Calu3 (cell line): ENCODE measurements at regions not wholly inside any gene's neighbourhood (a gene's known extent, or its start where the extent isn't known, plus 50 kb on each side); places are given as distances from the start of the nearest gene placed in this dataset.
"Not testable (repeated sequence)": the region's sequence is repeated elsewhere in the genome, so short reads cannot be mapped to it uniquely, and the experiment has no call there.

ENCODE experiments used
- BruUV-seq: library from RNA; stranded (reverse); fragments of 400-500 nt; replicated peaks from 2 replicates; lab custom pipeline; 2021; lab: Mats Ljungman, UMichigan
- CTCF ChIA-PET: fragments of 300-600 bp; sonication (Branson Sonifier 250); formaldehyde crosslinking; loops from one replicate; lab custom pipeline; 2022; ENCODE audit warnings: antibody characterized with exemption; lab: Charles Lee
- DNase-seq: peaks from one replicate; pipeline ENCODE4 v3.0.0; 2022
- H3K27ac Mint-ChIP-seq: one replicate; pipeline ENCODE4 v1.8.0; 2022; ENCODE audit warnings: mixed read lengths; ENCODE audit not compliant: unreplicated experiment
- H3K27me3 Mint-ChIP-seq: one replicate; pipeline ENCODE4 v1.8.0; 2022; ENCODE audit warnings: mixed read lengths; ENCODE audit not compliant: unreplicated experiment
- H3K36me3 Mint-ChIP-seq: one replicate; pipeline ENCODE4 v1.8.0; 2022; ENCODE audit warnings: mild to moderate bottlenecking, moderate library complexity, mixed read lengths; ENCODE audit not compliant: insufficient read depth, unreplicated experiment
- H3K4me1 Mint-ChIP-seq: one replicate; pipeline ENCODE4 v1.8.0; 2022; ENCODE audit warnings: mild to moderate bottlenecking, low read depth, mixed read lengths; ENCODE audit not compliant: unreplicated experiment
- H3K4me3 Mint-ChIP-seq: one replicate; pipeline ENCODE4 v1.8.0; 2022; ENCODE audit warnings: mild to moderate bottlenecking, low read depth, moderate library complexity, mixed read lengths; ENCODE audit not compliant: unreplicated experiment
- H3K9me3 Mint-ChIP-seq: one replicate; pipeline ENCODE4 v1.8.0; 2022; ENCODE audit warnings: low read depth, mixed read lengths; ENCODE audit not compliant: unreplicated experiment
- CTCF ChIP-seq: fragments of 200-600 bp; IDR thresholded peaks from one replicate; pipeline ENCODE4 v1.8.0; 2022; ENCODE audit warnings: antibody characterized with exemption; ENCODE audit not compliant: unreplicated experiment
- intact Hi-C: fragments of 100-400 bp; cut with micrococcal nuclease; formaldehyde crosslinking; loops from one replicate; pipeline ENCODE4 v1.10.0; 2022; ENCODE audit not compliant: unreplicated experiment

GRCh38 chr13:106088085-106088484 is 447.4 kb downstream of the EFNB2 start:
- no peak for DNase-seq
- H3K36me3 Mint-ChIP-seq, result no peaks in the 10 kb centered on the region
- CTCF ChIA-PET, result no interaction called here
- H3K4me3 Mint-ChIP-seq, result no peak overlapping the region
- no peak overlapping the region for H3K27ac Mint-ChIP-seq
- no peak for TF ChIP-seq CTCF
- no peaks in the 10 kb centered on the region for H3K9me3 Mint-ChIP-seq
- no peaks in the 10 kb centered on the region for H3K27me3 Mint-ChIP-seq
- H3K4me1 Mint-ChIP-seq, result no peaks in the 10 kb centered on the region
- intact Hi-C loops, result no loop called here
- BruUV-seq, result no TSS peak

- no peaks in the 10 kb centered on the region for H3K4me1 Mint-ChIP-seq
Observed at GRCh38 chr13:106087201-106087600, 448.3 kb downstream of the EFNB2 start.

GRCh38 chr13:106083620-106084350 is 451.7 kb downstream of the EFNB2 start:
- CTCF ChIA-PET, result interaction anchor here (0.7 to 1.0 kb wide), 3 partner anchors 123 to 452 kb away, joined by 3 to 4 read pairs (median 4); no protein-coding TSS in a partner anchor
- no TSS peak for BruUV-seq
- no peaks in the 10 kb centered on the region for H3K4me1 Mint-ChIP-seq
- no peaks in the 10 kb centered on the region for H3K9me3 Mint-ChIP-seq
- peak; percentile 34 for DNase-seq
- no peak for TF ChIP-seq CTCF
- no peaks in the 10 kb centered on the region for H3K36me3 Mint-ChIP-seq
- no peak overlapping the region for H3K4me3 Mint-ChIP-seq
- no peak overlapping the region for H3K27ac Mint-ChIP-seq
- no peaks in the 10 kb centered on the region for H3K27me3 Mint-ChIP-seq
- intact Hi-C loops, result loop anchor here (5.0 kb wide), 1 partner anchor 449 kb away; no protein-coding TSS in a partner anchor

More at GRCh38 chr13:106087201-106087600, 448.3 kb downstream of the EFNB2 start:
- H3K4me3 Mint-ChIP-seq, result no peak overlapping the region
- no peaks in the 10 kb centered on the region for H3K9me3 Mint-ChIP-seq
- TF ChIP-seq CTCF, result no peak
- BruUV-seq, result no TSS peak
- H3K27ac Mint-ChIP-seq, result no peak overlapping the region
- CTCF ChIA-PET, result no interaction called here
- no peaks in the 10 kb centered on the region for H3K36me3 Mint-ChIP-seq
- no peak for DNase-seq
- intact Hi-C loops, result no loop called here
- H3K27me3 Mint-ChIP-seq, result no peaks in the 10 kb centered on the region

GRCh38 chr13:106081221-106081620 is 454.2 kb downstream of the EFNB2 start:
- H3K4me3 Mint-ChIP-seq, H3K27ac Mint-ChIP-seq, H3K27me3 Mint-ChIP-seq, H3K9me3 Mint-ChIP-seq, H3K36me3 Mint-ChIP-seq, BruUV-seq, H3K4me1 Mint-ChIP-seq, CTCF ChIA-PET, DNase-seq: not testable (repeated sequence)
- intact Hi-C loops, result loop anchor here (5.0 kb wide), 1 partner anchor 451 kb away; no protein-coding TSS in a partner anchor

GRCh38 chr13:106078191-106078590 is 457.3 kb downstream of the EFNB2 start:
- CTCF ChIA-PET, result no interaction called here
- no peak for TF ChIP-seq CTCF
- H3K36me3 Mint-ChIP-seq, result no peaks in the 10 kb centered on the region
- H3K27ac Mint-ChIP-seq, result no peak overlapping the region
- H3K4me1 Mint-ChIP-seq, result no peaks in the 10 kb centered on the region
- no peak for DNase-seq
- intact Hi-C loops, result no loop called here
- H3K4me3 Mint-ChIP-seq, result no peak overlapping the region
- no TSS peak for BruUV-seq
- no peaks in the 10 kb centered on the region for H3K27me3 Mint-ChIP-seq
- no peaks in the 10 kb centered on the region for H3K9me3 Mint-ChIP-seq
